Activated T-cell treated with anti-CD3 and anti-CD28 coated beads, Interleukin-2, amount 50 U/mL, for 4 hours (primary cell): ENCODE measurements at regions not wholly inside any gene's neighbourhood (a gene's known extent, or its start where the extent isn't known, plus 50 kb on each side); places are given as distances from the start of the nearest gene placed in this dataset.

Experiments
- ATAC-seq, 2 donors: fragments of 200-7000 bp; cut with Tn5 transposase; one replicate each; pipeline ENCODE4 v1.10.0; 2021
- DNase-seq: peaks from one replicate; pipeline ENCODE4 v3.0.0-alpha.2; 2020
- H3K27me3 Mint-ChIP-seq: one replicate; pipeline ENCODE4 v1.8.0; 2021; ENCODE audit warnings: low read depth, mixed read lengths
- H3K36me3 Mint-ChIP-seq: one replicate; pipeline ENCODE4 v1.8.0; 2022; ENCODE audit warnings: mixed read lengths; ENCODE audit not compliant: insufficient read depth
- H3K4me1 Mint-ChIP-seq: one replicate; pipeline ENCODE4 v1.8.0; 2021; ENCODE audit warnings: low read depth, mixed read lengths
- H3K4me3 Mint-ChIP-seq: one replicate; pipeline ENCODE4 v1.8.0; 2021; ENCODE audit warnings: mild to moderate bottlenecking, moderate library complexity, mixed read lengths
- H3K9me3 Mint-ChIP-seq: one replicate; pipeline ENCODE4 v1.8.0; 2021; ENCODE audit warnings: mixed read lengths

DNA sequence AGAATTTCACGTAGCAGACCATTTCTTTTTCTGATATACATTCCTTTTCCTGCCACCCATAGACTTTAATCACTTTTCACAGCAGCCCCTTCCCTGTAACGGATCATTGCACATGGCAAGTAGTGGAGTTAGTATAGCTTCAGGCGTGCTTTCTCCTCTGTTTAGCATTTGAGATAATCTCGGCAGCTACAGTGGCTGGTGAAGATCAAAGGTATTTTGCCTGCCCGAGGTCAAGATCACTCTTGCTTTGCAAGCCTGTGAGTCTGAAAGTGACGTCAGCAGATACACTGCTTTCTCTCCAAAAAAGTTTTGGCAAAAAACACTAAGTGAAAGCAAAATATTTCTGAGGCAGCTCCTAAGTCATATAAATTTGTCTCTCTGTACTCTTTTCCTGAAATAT is 260.0 kb downstream of the NDFIP2 start:
- DNase-seq (no peak), ATAC-seq (no peak)
- Mint-ChIP-seq H3K9me3 (no peaks in the 10 kb centered on the region), H3K36me3 (no peaks in the 10 kb centered on the region), H3K27me3 (no peaks in the 10 kb centered on the region), H3K4me1 (no peaks in the 10 kb centered on the region), H3K4me3 (no peak overlapping the region)

DNA sequence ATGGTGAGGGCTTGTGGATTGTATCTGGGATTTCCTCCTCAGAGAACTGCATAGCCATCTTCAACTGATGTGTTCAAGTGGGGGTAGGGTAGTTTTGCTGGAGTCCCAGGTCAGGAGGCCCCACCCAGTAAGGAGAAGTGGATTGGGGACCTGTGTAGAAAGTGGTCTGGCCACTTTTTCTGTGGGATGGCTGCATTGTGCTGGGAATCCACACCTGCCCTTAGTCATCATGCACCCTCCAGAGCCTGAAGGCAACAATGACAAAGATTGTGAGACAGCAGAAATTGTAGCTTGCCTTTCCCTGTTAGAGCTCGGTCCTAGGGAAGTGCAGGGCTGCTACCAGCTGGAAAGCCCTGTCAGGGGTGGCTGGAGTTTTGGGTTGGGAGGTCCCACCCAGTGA is 255.4 kb downstream of the NDFIP2 start:
- Mint-ChIP-seq H3K27me3 (no peaks in the 10 kb centered on the region), H3K4me3 (no peak overlapping the region), H3K36me3 (no peaks in the 10 kb centered on the region), H3K4me1 (no peaks in the 10 kb centered on the region), H3K9me3 (peaks cover 4% of the 10 kb centered on the region)
- DNase-seq (no peak), ATAC-seq (no peak)

DNA sequence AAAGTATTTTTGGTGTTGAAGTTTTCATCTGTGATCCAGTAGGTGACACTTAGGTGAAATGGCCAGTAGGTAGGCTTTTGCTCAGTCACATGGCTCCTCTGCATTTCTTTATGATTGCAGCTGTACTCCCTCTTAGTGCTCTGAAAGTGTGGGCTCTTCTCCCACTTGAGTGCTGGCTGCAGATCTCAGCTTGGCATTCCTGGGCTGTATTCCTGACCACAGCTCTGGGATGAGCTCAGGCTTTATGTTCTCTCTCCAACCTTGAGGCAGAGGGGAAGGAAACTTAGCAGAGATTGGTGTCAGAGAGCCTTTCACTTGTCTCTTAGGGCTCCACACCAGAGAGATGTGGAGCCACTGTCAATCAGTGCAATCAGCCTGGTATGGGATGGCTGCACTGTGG is 254.3 kb downstream of the NDFIP2 start:
- DNase-seq (no peak), ATAC-seq (no peak)
- peaks cover 4% of the 10 kb centered on the region for H3K9me3 Mint-ChIP-seq
- H3K4me1 Mint-ChIP-seq: no peaks in the 10 kb centered on the region
- H3K36me3 Mint-ChIP-seq: no peaks in the 10 kb centered on the region
- no peaks in the 10 kb centered on the region for H3K27me3 Mint-ChIP-seq
- H3K4me3 Mint-ChIP-seq: no peak overlapping the region

GRCh38 chr13:79727086-79727485 is 246.1 kb downstream of the NDFIP2 start:
- H3K4me3 Mint-ChIP-seq: no peak overlapping the region
- DNase-seq (no peak), ATAC-seq (no peak)
- H3K36me3 Mint-ChIP-seq: no peaks in the 10 kb centered on the region
- peaks cover 5% of the 10 kb centered on the region for H3K9me3 Mint-ChIP-seq
- H3K27me3 Mint-ChIP-seq: no peaks in the 10 kb centered on the region
- no peaks in the 10 kb centered on the region for H3K4me1 Mint-ChIP-seq

DNA sequence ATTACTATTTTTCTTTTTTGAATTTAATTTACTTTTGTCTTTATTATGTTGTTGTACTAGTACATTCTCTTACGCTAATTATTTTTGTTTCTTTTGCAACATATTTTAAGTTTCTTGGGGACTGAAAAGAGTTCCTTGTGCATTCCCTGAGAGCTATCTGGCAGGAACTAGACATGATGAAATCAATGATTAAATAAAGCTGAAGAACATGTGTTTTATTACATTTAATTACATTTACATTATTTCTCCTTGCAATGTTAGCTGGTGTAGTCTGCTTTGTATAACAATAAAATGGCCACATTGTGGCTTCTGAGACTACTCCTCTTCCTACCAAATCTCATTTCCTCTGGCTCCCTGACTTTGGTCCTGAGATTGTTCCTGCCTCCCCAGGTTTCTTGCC is 244.9 kb downstream of the NDFIP2 start:
- H3K4me1 Mint-ChIP-seq: no peaks in the 10 kb centered on the region
- peaks cover 5% of the 10 kb centered on the region for H3K9me3 Mint-ChIP-seq
- H3K27me3 Mint-ChIP-seq: no peaks in the 10 kb centered on the region
- ATAC-seq: no peak
- H3K36me3 Mint-ChIP-seq: no peaks in the 10 kb centered on the region
- no peak overlapping the region for H3K4me3 Mint-ChIP-seq
- DNase-seq: no peak

- Mint-ChIP-seq H3K4me1 (no peaks in the 10 kb centered on the region), H3K27me3 (no peaks in the 10 kb centered on the region), H3K4me3 (no peak overlapping the region), H3K9me3 (peaks cover 2% of the 10 kb centered on the region), H3K36me3 (no peaks in the 10 kb centered on the region)
- DNase-seq (no peak), ATAC-seq (no peak)
Observed at GRCh38 chr13:79724348-79725103, 243.6 kb downstream of the NDFIP2 start.

- Mint-ChIP-seq H3K9me3 (no peaks in the 10 kb centered on the region), H3K27me3 (no peaks in the 10 kb centered on the region), H3K36me3 (no peaks in the 10 kb centered on the region), H3K4me1 (no peaks in the 10 kb centered on the region), H3K4me3 (no peak overlapping the region)
- no peak for DNase-seq
- no peak for ATAC-seq
Observed at GRCh38 chr13:79723519-79724024, 242.6 kb downstream of the NDFIP2 start.

GRCh38 chr13:79722885-79723445 is 242.0 kb downstream of the NDFIP2 start:
- no peak for ATAC-seq
- no peaks in the 10 kb centered on the region for H3K36me3 Mint-ChIP-seq
- no peak for DNase-seq
- H3K27me3 Mint-ChIP-seq: no peaks in the 10 kb centered on the region
- H3K9me3 Mint-ChIP-seq: no peaks in the 10 kb centered on the region
- H3K4me3 Mint-ChIP-seq: no peak overlapping the region
- no peaks in the 10 kb centered on the region for H3K4me1 Mint-ChIP-seq

DNA sequence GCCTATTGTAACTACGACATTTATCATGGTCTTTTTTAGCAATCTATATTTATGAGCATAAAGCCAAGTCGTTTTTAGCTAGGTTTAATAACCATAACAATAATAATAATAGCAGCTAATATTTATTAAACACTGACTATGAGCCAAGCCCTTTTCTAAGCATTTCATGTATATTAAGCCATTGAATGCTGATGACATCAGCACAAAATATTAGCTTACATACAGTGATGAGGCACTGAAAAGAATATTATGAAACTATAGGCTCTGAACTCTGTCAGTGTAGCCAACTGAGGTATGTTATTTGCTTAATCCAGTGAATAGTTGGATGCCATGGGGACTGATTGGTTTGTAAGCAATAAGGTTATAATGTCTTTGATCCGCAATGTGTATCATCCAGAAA is 235.2 kb downstream of the NDFIP2 start:
- Mint-ChIP-seq H3K9me3 (no peaks in the 10 kb centered on the region), H3K4me3 (no peak overlapping the region), H3K27me3 (no peaks in the 10 kb centered on the region), H3K36me3 (no peaks in the 10 kb centered on the region), H3K4me1 (no peaks in the 10 kb centered on the region)
- no peak for ATAC-seq
- no peak for DNase-seq

- H3K4me3 Mint-ChIP-seq: no peak overlapping the region
- H3K9me3 Mint-ChIP-seq: no peaks in the 10 kb centered on the region
Observed at GRCh38 chr13:79711631-79712030, 230.7 kb downstream of the NDFIP2 start.

DNA sequence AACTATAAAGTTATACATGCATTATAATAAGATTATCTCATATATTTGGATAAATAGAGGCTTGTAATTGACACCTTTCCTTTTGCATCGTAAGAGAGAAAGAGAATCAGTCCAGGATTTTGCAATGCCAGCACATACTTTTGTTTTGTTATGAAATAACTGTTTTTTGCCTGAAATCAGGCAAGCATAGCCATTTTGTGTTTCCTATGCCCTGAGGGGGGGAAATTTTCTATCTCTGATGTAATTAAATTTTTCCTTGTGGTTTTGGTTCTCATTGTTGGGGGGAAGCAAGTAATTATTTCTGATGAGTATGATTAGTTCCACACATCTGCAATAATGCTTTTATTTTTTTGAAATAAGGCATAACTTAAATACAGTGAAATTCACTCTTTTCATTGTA is 229.4 kb downstream of the NDFIP2 start:
- no peaks in the 10 kb centered on the region for H3K9me3 Mint-ChIP-seq
- no peaks in the 10 kb centered on the region for H3K27me3 Mint-ChIP-seq
- DNase-seq (no peak), ATAC-seq (no peak)
- H3K4me3 Mint-ChIP-seq: no peak overlapping the region
- no peaks in the 10 kb centered on the region for H3K4me1 Mint-ChIP-seq
- H3K36me3 Mint-ChIP-seq: no peaks in the 10 kb centered on the region

More at GRCh38 chr13:79711631-79712030, 230.7 kb downstream of the NDFIP2 start:
- DNase-seq: no peak
- no peak for ATAC-seq
- Mint-ChIP-seq H3K27me3 (no peaks in the 10 kb centered on the region), H3K4me1 (no peaks in the 10 kb centered on the region), H3K36me3 (no peaks in the 10 kb centered on the region)

DNA sequence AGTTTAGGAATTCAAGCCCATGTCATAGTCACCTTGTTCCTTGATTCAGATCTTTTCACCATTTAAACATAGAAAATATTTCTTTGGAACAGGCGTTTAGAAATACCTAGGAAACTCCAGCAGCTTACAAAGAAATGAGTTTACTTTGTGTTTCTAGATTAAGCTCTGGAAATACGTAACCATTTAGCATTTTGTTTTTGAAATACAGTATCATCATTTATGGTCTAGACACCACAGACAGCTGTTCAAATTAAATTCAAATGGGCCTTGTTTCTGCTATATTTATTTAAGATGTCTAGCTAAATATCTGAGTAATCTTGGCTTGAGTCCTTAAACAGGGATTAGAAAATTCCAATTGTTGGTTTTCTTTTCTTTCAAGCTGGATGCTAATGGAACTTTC is 228.5 kb downstream of the NDFIP2 start:
- no peak for ATAC-seq
- Mint-ChIP-seq H3K27me3 (no peaks in the 10 kb centered on the region), H3K9me3 (no peaks in the 10 kb centered on the region), H3K4me1 (no peaks in the 10 kb centered on the region), H3K4me3 (no peak overlapping the region), H3K36me3 (no peaks in the 10 kb centered on the region)
- DNase-seq: no peak

DNA sequence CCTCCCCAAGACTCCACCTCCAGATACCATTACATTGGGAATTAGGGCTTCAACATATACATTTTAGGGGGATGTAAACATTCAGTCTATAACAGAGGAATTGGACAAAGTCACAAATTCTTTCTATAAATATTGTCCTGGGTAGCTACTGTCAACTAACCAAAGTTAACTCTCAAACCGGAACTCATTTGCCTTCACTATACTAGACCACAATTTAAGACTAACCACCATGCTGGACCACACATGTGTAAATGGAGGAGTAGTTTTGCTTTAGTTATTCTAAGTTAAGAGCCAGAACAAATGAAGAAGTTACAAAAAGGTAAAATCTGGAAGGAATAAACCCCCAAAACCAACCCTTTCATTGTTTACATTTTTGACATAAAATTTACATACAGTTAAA is 222.8 kb downstream of the NDFIP2 start:
- no peak overlapping the region for H3K4me3 Mint-ChIP-seq
- no peak for DNase-seq
- ATAC-seq: no peak
- no peaks in the 10 kb centered on the region for H3K36me3 Mint-ChIP-seq
- no peaks in the 10 kb centered on the region for H3K9me3 Mint-ChIP-seq
- no peaks in the 10 kb centered on the region for H3K4me1 Mint-ChIP-seq
- no peaks in the 10 kb centered on the region for H3K27me3 Mint-ChIP-seq

DNA sequence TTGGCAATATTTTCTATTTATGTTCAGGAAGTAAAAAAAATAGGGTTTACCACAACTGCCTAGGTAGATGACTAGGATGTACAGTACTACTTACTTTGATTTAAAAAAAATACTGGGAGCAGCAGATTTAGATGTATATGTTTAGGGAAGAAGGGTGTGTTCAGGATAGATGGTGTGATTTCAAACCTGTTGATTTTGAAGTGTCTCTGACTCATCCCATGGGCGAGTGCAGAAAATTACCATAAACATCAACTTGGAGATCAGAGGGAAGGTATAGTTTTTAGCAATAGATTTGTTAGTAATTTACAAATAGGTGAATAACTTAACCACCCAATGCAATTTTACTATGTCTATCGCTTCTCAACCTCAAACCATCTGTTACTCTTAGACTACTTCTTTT is 214.8 kb downstream of the NDFIP2 start:
- Mint-ChIP-seq H3K36me3 (no peaks in the 10 kb centered on the region), H3K4me3 (no peak overlapping the region), H3K9me3 (no peaks in the 10 kb centered on the region), H3K4me1 (no peaks in the 10 kb centered on the region), H3K27me3 (peaks cover 2% of the 10 kb centered on the region)
- DNase-seq: no peak
- ATAC-seq: no peak

DNA sequence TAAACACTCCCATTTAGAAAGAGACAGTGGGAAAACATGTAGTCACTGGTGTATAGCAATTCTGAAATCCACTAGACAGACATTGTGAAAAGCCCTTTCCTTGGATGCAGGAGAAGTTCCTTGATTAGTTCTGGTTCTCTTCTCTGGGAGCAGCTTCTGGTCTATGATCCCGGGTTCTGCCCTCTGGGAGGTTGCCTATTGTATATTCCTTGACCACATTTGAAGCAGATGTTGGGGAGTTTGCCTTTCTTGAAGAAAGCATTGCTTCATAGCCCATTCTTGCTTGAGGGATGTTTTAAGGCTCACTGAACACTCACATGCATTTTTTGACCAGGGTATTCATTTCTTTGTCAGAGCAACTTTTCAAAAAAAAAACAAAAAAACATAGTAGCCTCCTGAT is 211.9 kb downstream of the NDFIP2 start:
- ATAC-seq: no peak
- no peaks in the 10 kb centered on the region for H3K4me1 Mint-ChIP-seq
- H3K4me3 Mint-ChIP-seq: no peak overlapping the region
- no peak for DNase-seq
- peaks cover 2% of the 10 kb centered on the region for H3K27me3 Mint-ChIP-seq
- no peaks in the 10 kb centered on the region for H3K36me3 Mint-ChIP-seq
- no peaks in the 10 kb centered on the region for H3K9me3 Mint-ChIP-seq
